Sciatic nerve (tissue), 2 donors: ENCODE measurements at regions not wholly inside any gene's neighbourhood (a gene's known extent, or its start where the extent isn't known, plus 50 kb on each side); places are given as distances from the start of the nearest gene placed in this dataset.

Source experiments
- ATAC-seq: fragments of 200-7000 bp; cut with Tn5 transposase; one replicate; pipeline ENCODE4 v1.9.1; 2020; ENCODE audit warnings: mild to moderate bottlenecking, moderate library complexity
- DNase-seq: peaks from one replicate; pipeline ENCODE4 v3.0.0-alpha.2; 2020; ENCODE audit warnings: low spot score
- intact Hi-C: fragments of 100-400 bp; cut with DNase I; formaldehyde crosslinking; loops from one replicate; pipeline ENCODE4 v1.14.2; 2022
- donor health status: DM: no; HTN: no; CAD: no.
- donor health status: DM: no; HTN: no; CAD: no.

DNA sequence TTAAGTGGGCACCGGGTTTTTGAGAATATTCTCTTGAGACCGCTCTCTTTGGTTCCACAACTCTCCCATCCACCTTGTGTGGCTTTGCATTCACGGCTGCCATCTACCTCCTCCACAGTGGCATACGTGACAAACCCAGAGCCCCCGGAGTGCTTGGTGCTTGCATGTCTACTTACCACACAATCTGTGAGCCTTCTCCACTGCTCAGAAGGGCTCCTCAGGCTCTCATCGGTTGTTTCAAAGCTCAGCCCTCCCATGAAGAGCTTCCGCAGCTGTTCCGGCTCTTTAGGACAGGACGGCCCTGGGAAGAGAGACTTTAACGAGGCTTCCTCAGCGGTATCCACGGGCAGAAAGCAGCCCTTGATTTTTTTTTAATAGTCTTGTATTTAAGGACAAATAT, 167.6 kb upstream of the ANK2 start:
- ATAC-seq (peak; percentile 55), DNase-seq (no peak)
- intact Hi-C loops, result no loop called here

GRCh38 chr4:112882286-112882685, 167.2 kb upstream of the ANK2 start:
- intact Hi-C loops, result no loop called here
- peak; percentile 48 for ATAC-seq
- no peak for DNase-seq

GRCh38 chr4:112884406-112884805, 165.0 kb upstream of the ANK2 start:
- no peak for ATAC-seq
- intact Hi-C loops, result no loop called here

GRCh38 chr4:112885897-112886296, 163.6 kb upstream of the ANK2 start:
- ATAC-seq, result peak; percentile 62

More at GRCh38 chr4:112884406-112884805, 165.0 kb upstream of the ANK2 start:
- no peak for DNase-seq

GRCh38 chr4:112888622-112889021, 160.8 kb upstream of the ANK2 start:
- ATAC-seq, result peak; percentile 43
- no peak for DNase-seq
- intact Hi-C loops, result no loop called here

More at GRCh38 chr4:112885897-112886296, 163.6 kb upstream of the ANK2 start:
- intact Hi-C loops, result no loop called here
- DNase-seq, result no peak

- ATAC-seq, result no peak
- intact Hi-C loops, result no loop called here
- no peak for DNase-seq
Observed at GRCh38 chr4:112889199-112889598, 160.3 kb upstream of the ANK2 start.

- ATAC-seq, result peak; percentile 84
- intact Hi-C loops, result no loop called here
- DNase-seq, result no peak
Observed at GRCh38 chr4:112889619-112890527, 159.6 kb upstream of the ANK2 start.

DNA sequence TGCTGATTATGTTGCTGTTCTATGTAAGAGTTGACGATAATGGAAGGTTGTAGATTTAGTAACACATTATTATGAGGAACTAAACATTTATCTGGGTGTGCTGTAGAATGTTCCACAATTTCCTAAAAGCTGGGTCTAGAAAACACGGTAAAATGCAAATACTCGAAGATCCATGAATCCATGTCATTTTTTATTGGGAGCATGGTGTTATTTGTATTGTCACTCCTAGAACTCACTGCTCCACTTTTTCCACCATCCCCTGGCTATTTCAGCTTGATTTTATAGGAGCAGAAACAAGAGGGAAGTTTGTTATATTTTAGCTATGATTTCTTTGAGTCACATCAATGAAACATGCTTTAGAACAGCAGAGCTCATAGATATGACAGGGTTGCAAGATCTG, 155.0 kb upstream of the ANK2 start:
- ATAC-seq (no peak), DNase-seq (no peak)
- intact Hi-C loops, result no loop called here

- intact Hi-C loops, result no loop called here
- no peak for ATAC-seq
- no peak for DNase-seq
Observed at GRCh38 chr4:112894951-112895350, 154.5 kb upstream of the ANK2 start.

GRCh38 chr4:112895811-112896608, 153.4 kb upstream of the ANK2 start:
- intact Hi-C loops, result no loop called here
- ATAC-seq, result peak; percentile 75

DNA sequence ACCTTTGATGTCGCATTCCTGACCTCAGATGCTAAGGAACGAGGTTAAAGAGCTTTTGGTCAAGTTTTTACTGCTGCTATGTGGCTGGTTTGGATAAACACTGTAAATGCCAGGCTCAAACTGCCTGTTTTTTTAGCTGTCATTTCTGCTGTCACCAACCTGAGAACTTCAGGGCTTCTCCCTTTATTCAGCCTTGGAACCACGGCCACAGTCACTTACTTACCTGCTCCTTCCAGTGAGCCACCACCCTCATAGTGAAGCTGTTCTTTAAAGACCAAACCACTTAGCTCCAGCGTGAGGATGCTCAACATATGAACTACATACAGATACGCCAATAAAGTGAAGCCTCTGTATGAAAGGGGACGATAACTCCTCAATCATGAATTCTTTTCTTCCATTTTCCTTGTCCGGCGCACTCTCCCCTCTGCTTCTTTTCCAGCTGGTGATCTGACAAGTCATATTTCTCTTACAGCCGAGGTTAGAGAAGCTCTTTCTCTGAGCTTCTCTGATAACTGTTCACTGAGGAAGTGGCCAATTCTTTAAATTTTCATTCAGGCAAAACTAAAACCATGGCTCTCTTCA, 152.8 kb upstream of the ANK2 start:
- ATAC-seq, result peak; percentile 33
- DNase-seq, result no peak
- intact Hi-C loops, result no loop called here

More at GRCh38 chr4:112895811-112896608, 153.4 kb upstream of the ANK2 start:
- DNase-seq, result no peak

DNA sequence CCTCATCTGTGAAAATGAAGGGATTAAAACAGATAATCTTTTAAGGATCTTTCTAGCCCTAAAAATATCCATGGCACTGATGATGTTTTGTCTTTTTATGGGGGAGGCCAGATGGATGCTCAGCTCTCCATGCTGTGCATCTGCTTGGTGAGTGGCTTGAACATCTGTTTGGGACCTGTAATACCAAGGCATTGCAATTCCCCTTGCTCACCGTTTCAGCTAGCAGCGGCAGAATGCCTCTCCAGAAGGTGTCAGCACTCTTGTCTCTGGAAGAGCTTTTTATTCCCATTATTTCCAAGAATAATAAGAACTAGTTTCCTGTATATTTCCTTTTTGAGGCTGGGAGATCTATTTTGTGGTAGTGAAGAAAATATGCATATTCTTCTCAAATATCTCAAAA, 151.9 kb upstream of the ANK2 start:
- intact Hi-C loops, result no loop called here
- DNase-seq (no peak), ATAC-seq (peak; percentile 45)

DNA sequence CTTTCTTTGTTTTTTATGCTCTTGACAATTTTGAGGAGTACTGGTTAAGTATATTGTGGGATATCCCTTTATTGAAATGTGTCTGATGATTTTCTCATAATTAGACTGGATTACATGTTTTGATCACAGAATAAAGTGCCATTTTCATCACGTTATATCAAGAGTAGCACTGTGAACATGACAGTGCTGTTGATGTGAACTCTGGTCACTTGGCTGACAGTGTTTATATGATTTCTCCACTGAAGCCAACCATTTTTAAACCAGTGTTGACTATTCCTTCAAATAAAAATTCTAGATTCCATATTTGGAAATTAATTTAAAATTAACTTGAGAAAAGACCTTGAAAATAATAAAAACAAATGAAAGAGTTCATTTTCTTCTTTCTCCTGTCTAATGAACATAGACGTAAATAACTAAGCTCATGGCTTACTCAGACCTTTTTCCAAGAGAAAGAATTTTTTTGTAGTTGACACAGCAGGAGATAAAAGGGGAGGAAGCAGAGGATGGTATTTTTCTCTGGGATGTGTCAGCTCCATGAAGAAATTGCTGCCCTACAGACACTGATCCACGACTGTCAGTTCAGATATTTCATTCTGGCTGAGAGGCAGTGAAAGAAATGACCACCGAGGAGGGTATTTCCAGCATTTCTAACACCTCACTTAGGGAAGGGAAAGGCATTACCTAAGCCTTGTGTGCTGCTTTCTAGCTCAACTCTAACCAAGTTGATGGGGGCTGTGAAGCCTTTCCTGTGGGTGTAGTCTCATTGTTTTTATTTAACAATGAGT, 150.9 kb upstream of the ANK2 start:
- intact Hi-C loops, result no loop called here

DNA sequence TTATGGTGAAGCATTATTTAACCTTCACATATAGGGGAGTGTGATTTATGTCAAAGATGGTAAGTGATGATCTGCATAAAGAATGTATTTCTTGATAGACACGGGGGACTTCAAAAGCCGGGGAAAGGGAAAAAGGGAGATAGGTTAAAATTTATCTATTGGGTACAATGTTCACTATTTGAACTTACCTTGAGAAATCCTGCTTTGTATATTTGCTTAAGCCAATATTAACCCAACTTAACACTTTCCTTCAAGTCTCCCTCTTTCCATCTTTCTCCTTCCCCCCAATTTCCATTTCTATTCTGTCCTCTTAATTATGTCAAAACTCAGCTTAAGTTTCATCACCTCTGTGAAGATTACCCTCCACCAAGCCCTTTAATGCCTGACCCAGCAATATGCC, 149.0 kb upstream of the ANK2 start:
- ATAC-seq (no peak), DNase-seq (no peak)
- intact Hi-C loops, result no loop called here

More for the DNA sequence above, 150.9 kb upstream of the ANK2 start:
- no peak for DNase-seq
- no peak for ATAC-seq

GRCh38 chr4:112901962-112902411, 147.5 kb upstream of the ANK2 start:
- intact Hi-C loops, result no loop called here
- ATAC-seq (peak; percentile 55), DNase-seq (no peak)

DNA sequence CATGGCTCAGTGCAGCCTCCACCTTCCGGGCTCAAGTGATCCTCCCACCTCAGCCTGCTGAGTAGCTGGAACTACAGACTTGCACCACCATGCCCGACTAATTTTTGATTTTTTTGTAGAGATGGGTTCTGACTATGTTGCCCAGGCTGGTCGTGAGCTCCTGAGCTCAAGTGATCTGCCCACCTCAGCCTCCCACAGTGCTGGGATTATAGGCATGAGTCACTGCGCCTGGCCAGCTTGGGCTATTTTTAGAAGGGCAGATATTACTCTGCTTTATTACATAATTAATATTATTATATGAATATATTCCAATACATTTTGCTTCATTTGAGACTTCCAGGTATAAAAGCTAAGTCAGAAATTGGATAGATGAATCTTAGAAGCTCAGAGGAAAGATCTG, 143.7 kb upstream of the ANK2 start:
- intact Hi-C loops, result no loop called here
- DNase-seq, result no peak
- no peak for ATAC-seq

DNA sequence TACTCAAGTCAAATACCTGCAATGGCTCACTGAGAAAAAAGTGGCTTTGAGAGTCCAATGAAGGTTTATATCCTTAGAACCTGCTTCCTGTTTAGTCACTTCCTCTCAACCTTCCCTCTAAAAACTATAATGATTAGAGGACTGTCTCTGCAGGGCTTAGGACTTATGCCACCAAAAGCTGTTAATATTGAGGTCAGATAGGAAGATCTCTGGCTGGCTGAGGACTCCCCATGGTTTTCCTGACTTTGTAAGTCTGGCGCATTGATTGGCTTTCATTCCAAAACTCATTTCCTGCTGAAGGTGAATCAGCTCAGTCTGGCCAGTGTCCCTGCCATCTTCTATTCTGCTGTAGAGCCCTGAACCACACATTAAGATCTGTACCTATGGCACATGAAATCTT, 140.9 kb upstream of the ANK2 start:
- intact Hi-C loops, result no loop called here
- no peak for DNase-seq
- ATAC-seq, result no peak

DNA sequence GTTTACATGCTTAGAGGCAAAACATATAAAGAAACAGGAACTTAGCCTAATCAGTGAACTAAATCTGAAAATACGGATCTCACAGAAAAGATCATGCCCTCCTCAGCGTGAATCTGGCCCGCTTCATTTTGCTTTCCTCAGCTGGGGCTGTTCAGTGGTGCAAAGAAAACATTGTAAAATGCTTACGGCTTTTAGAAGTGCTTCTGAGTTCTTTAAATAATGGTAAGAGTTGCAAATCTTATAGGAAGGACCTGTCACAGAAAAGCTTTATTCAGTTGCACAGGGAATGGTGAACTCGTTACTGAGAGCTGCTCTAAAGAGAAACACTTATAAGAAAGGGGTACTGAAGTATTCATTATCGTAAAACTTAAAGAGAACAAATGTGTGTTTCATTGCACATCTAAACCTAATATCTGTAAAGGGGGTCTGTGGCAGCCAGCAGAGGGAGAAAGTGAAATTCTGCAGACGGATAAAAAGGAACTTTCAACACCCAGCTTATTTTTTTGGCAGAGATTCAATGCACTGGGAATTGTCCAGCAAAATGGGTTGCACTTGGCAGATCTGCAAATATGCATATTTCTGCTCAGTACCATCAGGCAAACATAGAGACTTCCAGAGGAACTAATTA, 139.2 kb upstream of the ANK2 start:
- DNase-seq (no peak), ATAC-seq (peak; percentile 73)
- intact Hi-C loops, result no loop called here
